Suprapubic skin (tissue), 4 donors: ENCODE measurements at regions not wholly inside any gene's neighbourhood (a gene's known extent, or its start where the extent isn't known, plus 50 kb on each side); places are given as distances from the start of the nearest gene placed in this dataset.

Source experiments
- DNase-seq, 2 donors: peaks; one replicate each; pipeline ENCODE4 v3.0.0-alpha.2; 2019; ENCODE audit warnings: low spot score in 2 of 2
- H3K27ac ChIP-seq: fragments of 200-600 bp; sonication (generic); one replicate; pipeline ENCODE4 v1.5.1; 2019
- H3K27me3 ChIP-seq: fragments of 200-600 bp; sonication (generic); one replicate; pipeline ENCODE4 v1.5.1; 2019
- H3K36me3 ChIP-seq: fragments of 200-600 bp; sonication (generic); one replicate; pipeline ENCODE4 v1.5.1; 2019
- H3K4me1 ChIP-seq: fragments of 200-600 bp; sonication (generic); one replicate; pipeline ENCODE4 v1.5.1; 2019
- H3K4me3 ChIP-seq: fragments of 200-600 bp; sonication (generic); one replicate; pipeline ENCODE4 v1.5.1; 2019; ENCODE audit warnings: mild to moderate bottlenecking
- H3K9me3 ChIP-seq: fragments of 200-600 bp; sonication (generic); one replicate; pipeline ENCODE4 v1.5.1; 2019
- EP300 ChIP-seq: sonication (generic); formaldehyde crosslinking; IDR thresholded peaks from one replicate; pipeline ENCODE4 v1.6.1; 2017; ENCODE audit warnings: antibody characterized with exemption
- POLR2A ChIP-seq, 2 donors: fragments of 450-650 bp; IDR thresholded peaks; one replicate each; pipeline ENCODE4 v1.6.1; 2017; ENCODE audit warnings: antibody characterized with exemption in 2 of 2, mild to moderate bottlenecking in 2 of 2, moderate library complexity in 2 of 2
- POLR2AphosphoS5 ChIP-seq, 3 donors: sonication (generic); formaldehyde crosslinking; IDR thresholded peaks; one replicate each; pipeline ENCODE4 v1.6.1; 2017; ENCODE audit warnings: antibody characterized with exemption in 3 of 3
- WGBS: methylation state at CpG from one replicate; pipeline ENCODE4 v1.1.5; 2018; 5-methylcytosine and 5-hydroxymethylcytosine counted together
- TF ChIP-seq, protein P1 (sequence below), 2 donors: fragments of 200-600 bp in 1 of 2; fragments of 450-650 bp in 1 of 2; sonication (generic) in 1 of 2; IDR thresholded peaks; one replicate each; pipeline ENCODE4 v1.5.1; 2016 to 2019; ENCODE audit warnings: antibody characterized with exemption in 2 of 2, mild to moderate bottlenecking in 1 of 2, moderate library complexity in 1 of 2

DNA sequence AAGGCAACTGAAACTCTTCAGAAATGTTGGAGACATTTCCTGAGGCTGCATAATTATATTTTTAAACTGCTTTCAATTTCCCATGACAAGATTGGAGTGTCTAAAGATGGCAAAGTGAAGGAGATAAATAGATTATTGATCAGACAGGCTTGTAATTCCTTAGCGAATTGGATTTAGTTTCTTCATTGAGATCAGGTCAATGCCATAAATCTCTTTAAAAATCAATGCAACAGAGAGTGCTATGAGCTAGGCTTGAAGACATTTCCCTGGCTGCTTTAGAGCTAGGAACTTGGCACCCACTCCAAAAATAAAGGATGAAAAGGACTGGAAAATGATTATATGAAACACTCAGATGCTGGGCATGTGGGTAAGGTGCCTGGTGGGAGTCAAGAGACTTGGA, 828.4 kb downstream of the TLR4 start:
- TF ChIP-seq EP300 = no peak
- TF ChIP-seq POLR2A (IDR thresholded peaks at IDR 0.05) = no peak
- TF ChIP-seq, protein P1, sequence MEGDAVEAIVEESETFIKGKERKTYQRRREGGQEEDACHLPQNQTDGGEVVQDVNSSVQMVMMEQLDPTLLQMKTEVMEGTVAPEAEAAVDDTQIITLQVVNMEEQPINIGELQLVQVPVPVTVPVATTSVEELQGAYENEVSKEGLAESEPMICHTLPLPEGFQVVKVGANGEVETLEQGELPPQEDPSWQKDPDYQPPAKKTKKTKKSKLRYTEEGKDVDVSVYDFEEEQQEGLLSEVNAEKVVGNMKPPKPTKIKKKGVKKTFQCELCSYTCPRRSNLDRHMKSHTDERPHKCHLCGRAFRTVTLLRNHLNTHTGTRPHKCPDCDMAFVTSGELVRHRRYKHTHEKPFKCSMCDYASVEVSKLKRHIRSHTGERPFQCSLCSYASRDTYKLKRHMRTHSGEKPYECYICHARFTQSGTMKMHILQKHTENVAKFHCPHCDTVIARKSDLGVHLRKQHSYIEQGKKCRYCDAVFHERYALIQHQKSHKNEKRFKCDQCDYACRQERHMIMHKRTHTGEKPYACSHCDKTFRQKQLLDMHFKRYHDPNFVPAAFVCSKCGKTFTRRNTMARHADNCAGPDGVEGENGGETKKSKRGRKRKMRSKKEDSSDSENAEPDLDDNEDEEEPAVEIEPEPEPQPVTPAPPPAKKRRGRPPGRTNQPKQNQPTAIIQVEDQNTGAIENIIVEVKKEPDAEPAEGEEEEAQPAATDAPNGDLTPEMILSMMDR (IDR thresholded peaks at IDR 0.05) = no peak
- TF ChIP-seq POLR2AphosphoS5 (IDR thresholded peaks at IDR 0.05) = no peak
- Histone ChIP-seq H3K36me3 (no peaks in the 10 kb centered on the region), H3K27ac (no peak overlapping the region), H3K4me3 (no peak overlapping the region), H3K27me3 (no peaks in the 10 kb centered on the region), H3K4me1 (no peaks in the 10 kb centered on the region), H3K9me3 (no peaks in the 10 kb centered on the region)
- 67% methylated on average over 1 of the region's 1 CpG for WGBS
- no peak for DNase-seq

DNA sequence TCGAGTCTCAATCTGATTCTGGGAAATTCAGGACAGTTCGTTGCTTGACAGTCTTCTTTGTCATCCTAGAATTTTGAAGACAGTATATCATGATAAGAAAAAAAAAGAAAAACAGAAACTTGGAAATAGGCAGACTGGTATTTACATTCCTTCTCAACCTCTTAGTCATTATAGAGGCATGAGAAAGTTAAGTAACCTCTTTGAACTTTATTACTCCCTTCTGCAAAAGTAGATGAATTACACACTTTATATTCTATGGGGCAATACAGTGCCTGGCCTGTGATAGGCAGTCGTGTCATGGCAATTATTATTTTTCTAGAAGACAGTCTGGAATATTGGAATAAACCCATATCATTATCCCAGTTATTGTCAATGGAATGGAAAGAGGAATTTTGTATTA, 828.9 kb downstream of the TLR4 start:
- Histone ChIP-seq H3K27me3 (no peaks in the 10 kb centered on the region), H3K36me3 (no peaks in the 10 kb centered on the region), H3K4me3 (no peak overlapping the region), H3K4me1 (no peaks in the 10 kb centered on the region), H3K27ac (no peak overlapping the region), H3K9me3 (no peaks in the 10 kb centered on the region)
- TF ChIP-seq, protein P1 (IDR thresholded peaks at IDR 0.05) = no peak
- TF ChIP-seq EP300 (no peak), POLR2AphosphoS5 (IDR thresholded peaks at IDR 0.05) (no peak), POLR2A (IDR thresholded peaks at IDR 0.05) (no peak)
- 48% methylated on average over 3 of the region's 3 CpGs for WGBS
- no peak for DNase-seq

DNA sequence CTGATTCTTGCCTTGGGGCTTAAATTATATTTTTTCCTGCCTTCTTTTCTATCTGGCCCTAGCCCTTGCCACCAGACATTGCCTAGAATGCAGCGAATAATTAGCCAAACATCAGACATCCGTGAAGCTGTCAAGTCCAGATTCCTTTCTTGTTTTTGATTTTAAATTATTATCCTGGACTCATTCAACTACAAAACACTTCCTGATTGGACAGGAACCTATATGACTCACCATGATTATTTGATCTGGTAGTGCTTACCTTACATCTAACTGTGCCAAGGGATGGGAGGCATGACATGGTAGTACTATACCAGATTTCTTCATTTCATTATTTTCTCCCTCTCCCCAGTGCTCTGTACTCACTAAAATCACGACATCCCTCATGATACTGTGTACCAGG, 829.6 kb downstream of the TLR4 start:
- TF ChIP-seq, protein P1 (IDR thresholded peaks at IDR 0.05) = no peak
- TF ChIP-seq POLR2AphosphoS5 (IDR thresholded peaks at IDR 0.05) = no peak
- TF ChIP-seq POLR2A (IDR thresholded peaks at IDR 0.05) = no peak
- TF ChIP-seq EP300 = no peak
- WGBS = 45% methylated on average over 3 of the region's 3 CpGs

DNA sequence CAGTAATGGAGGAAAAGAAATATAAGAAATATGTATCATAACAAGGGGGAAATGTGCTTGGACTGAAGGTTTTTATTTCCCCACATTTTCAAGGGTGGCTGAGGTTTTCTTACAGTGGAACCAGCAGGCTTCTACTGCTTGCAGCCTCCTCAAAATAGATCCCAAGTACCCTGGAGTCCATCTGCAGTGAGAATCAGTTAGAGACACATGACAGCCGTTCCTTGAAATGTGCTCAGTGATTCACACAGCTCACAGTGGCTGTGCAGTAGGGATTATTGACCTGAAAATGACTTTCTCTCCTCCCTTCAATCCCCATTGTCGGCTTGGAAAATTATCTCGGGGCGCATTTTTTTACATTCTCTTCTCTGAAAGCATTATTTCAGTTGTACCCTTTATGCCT, 832.0 kb downstream of the TLR4 start:
- Histone ChIP-seq H3K9me3 (no peaks in the 10 kb centered on the region), H3K4me3 (no peak overlapping the region), H3K36me3 (no peaks in the 10 kb centered on the region), H3K4me1 (no peaks in the 10 kb centered on the region), H3K27ac (no peak overlapping the region), H3K27me3 (no peaks in the 10 kb centered on the region)
- 85% methylated on average over 4 of the region's 4 CpGs for WGBS
- TF ChIP-seq, protein P1 (IDR thresholded peaks at IDR 0.05) = no peak
- TF ChIP-seq POLR2AphosphoS5 (IDR thresholded peaks at IDR 0.05) = no peak
- no peak for TF ChIP-seq EP300
- no peak for TF ChIP-seq POLR2A (IDR thresholded peaks at IDR 0.05)
- DNase-seq = no peak

More for the DNA sequence above, 829.6 kb downstream of the TLR4 start:
- Histone ChIP-seq H3K4me3 (no peak overlapping the region), H3K36me3 (no peaks in the 10 kb centered on the region), H3K4me1 (no peaks in the 10 kb centered on the region), H3K27ac (no peak overlapping the region), H3K27me3 (no peaks in the 10 kb centered on the region), H3K9me3 (no peaks in the 10 kb centered on the region)
- DNase-seq = no peak

DNA sequence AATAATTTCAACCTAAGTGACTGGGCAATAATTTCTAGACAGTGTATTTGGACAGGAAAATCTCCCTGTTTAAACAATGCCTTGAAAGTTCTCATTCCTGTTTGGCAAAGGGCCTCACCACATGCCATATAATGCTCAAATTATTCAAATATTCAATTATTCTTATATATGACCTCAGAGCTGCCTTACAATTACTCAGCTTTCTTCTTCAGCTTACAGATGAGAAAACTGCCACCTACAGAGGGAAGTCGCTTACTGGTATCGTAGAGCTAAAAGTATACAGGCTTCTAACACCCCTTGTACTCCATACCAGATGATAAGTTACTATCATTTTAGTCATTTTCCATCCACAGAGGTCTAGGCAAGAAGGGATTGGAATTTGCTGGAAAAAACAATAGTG, 830.3 kb downstream of the BRINP1 start:
- Histone ChIP-seq H3K36me3 (no peaks in the 10 kb centered on the region), H3K27me3 (no peaks in the 10 kb centered on the region), H3K27ac (no peak overlapping the region), H3K4me3 (no peak overlapping the region), H3K4me1 (no peaks in the 10 kb centered on the region), H3K9me3 (no peaks in the 10 kb centered on the region)
- WGBS = 92% methylated on average over 2 of the region's 2 CpGs
- TF ChIP-seq, protein P1 (IDR thresholded peaks at IDR 0.05) = no peak
- TF ChIP-seq POLR2AphosphoS5 (IDR thresholded peaks at IDR 0.05) = no peak
- TF ChIP-seq POLR2A (IDR thresholded peaks at IDR 0.05) = no peak
- TF ChIP-seq EP300 = no peak
- no peak for DNase-seq
